Fibroblast of pulmonary artery (primary cell): ENCODE measurements at regions not wholly inside any gene's neighbourhood (a gene's known extent, or its start where the extent isn't known, plus 50 kb on each side); places are given as distances from the start of the nearest gene placed in this dataset.

Source experiments
- DNase-seq: peaks from one replicate; pipeline ENCODE4 v3.0.0-alpha.2; 2010; ENCODE audit warnings: low read depth
- H3K4me3 ChIP-seq: replicated peaks from 2 replicates; pipeline ENCODE4 v1.5.1; 2011; ENCODE audit warnings: low read depth, mild to moderate bottlenecking, control low read depth, low read length, moderate library complexity
- CTCF ChIP-seq: IDR thresholded peaks from 2 replicates; pipeline ENCODE4 v1.5.1; 2011; ENCODE audit warnings: mild to moderate bottlenecking, control low read depth, low read length, inconsistent platforms; ENCODE audit errors: missing control alignments

- DNase-seq = peak; percentile 42
- H3K4me3 ChIP-seq = no peak overlapping the region
- no peak for TF ChIP-seq CTCF
These were observed 195.7 kb downstream of the PALM2AKAP2 start for GRCh38 chr9:109975574-109976295.

GRCh38 chr9:109976303-109976702, 196.3 kb downstream of the PALM2AKAP2 start:
- TF ChIP-seq CTCF = no peak
- no peak overlapping the region for H3K4me3 ChIP-seq
- DNase-seq = no peak

- H3K4me3 ChIP-seq = no peak overlapping the region
- no peak for DNase-seq
- no peak for TF ChIP-seq CTCF
These were observed 197.5 kb downstream of the PALM2AKAP2 start for GRCh38 chr9:109977521-109977920.

- H3K4me3 ChIP-seq = no peak overlapping the region
- no peak for TF ChIP-seq CTCF
- DNase-seq = no peak
These were observed 201.1 kb downstream of the PALM2AKAP2 start for GRCh38 chr9:109981091-109981490.

GRCh38 chr9:109986521-109986991, 206.6 kb downstream of the PALM2AKAP2 start:
- no peak overlapping the region for H3K4me3 ChIP-seq
- TF ChIP-seq CTCF = no peak
- peak; percentile 96 for DNase-seq

- no peak for TF ChIP-seq CTCF
- no peak overlapping the region for H3K4me3 ChIP-seq
- DNase-seq = peak; percentile 54
These were observed 209.3 kb downstream of the PALM2AKAP2 start for GRCh38 chr9:109989296-109989695.

GRCh38 chr9:109990541-109990940, 210.5 kb downstream of the PALM2AKAP2 start:
- DNase-seq = peak; percentile 36
- no peak for TF ChIP-seq CTCF
- H3K4me3 ChIP-seq = no peak overlapping the region
